ENCODE measurements at regions not wholly inside any gene's neighbourhood (a gene's known extent, or its start where the extent isn't known, plus 50 kb on each side); places are given as distances from the start of the nearest gene placed in this dataset.

DNA sequence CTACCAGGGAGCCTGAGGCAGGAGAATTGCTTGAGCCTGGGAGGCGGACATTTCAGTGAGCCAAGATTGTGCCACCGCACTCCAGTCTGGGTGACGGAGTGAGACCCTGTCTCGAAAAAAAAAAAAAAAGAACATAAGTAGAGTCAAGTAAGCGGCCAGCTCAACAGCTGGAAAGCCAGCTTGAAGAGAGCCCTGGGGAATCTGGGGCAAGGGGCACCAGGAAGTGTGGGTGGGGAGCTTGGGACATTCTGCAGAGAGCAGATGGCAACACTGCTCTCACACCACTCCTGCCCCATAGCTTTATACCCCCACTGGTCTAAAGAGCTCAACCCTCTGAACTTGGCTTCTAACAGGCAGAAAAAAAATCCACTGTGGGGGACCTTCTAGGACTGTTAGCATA is 505.6 kb downstream of the BUD13 start:
- TF ChIP-seq, protein P1, sequence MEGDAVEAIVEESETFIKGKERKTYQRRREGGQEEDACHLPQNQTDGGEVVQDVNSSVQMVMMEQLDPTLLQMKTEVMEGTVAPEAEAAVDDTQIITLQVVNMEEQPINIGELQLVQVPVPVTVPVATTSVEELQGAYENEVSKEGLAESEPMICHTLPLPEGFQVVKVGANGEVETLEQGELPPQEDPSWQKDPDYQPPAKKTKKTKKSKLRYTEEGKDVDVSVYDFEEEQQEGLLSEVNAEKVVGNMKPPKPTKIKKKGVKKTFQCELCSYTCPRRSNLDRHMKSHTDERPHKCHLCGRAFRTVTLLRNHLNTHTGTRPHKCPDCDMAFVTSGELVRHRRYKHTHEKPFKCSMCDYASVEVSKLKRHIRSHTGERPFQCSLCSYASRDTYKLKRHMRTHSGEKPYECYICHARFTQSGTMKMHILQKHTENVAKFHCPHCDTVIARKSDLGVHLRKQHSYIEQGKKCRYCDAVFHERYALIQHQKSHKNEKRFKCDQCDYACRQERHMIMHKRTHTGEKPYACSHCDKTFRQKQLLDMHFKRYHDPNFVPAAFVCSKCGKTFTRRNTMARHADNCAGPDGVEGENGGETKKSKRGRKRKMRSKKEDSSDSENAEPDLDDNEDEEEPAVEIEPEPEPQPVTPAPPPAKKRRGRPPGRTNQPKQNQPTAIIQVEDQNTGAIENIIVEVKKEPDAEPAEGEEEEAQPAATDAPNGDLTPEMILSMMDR (IDR thresholded peaks at IDR 0.05; ENCODE audit: poor library complexity, severe bottlenecking), result no peak
- TF ChIP-seq EZH2 (IDR thresholded peaks at IDR 0.05; ENCODE audit: borderline replicate concordance, insufficient read depth, low read length, poor library complexity, severe bottlenecking) (no peak), RAD21 (conservative IDR thresholded peaks at IDR 0.05) (no peak), EP300 (conservative IDR thresholded peaks at IDR 0.05; ENCODE audit: poor library complexity, severe bottlenecking) (no peak)
- TF ChIP-seq, protein P2, sequence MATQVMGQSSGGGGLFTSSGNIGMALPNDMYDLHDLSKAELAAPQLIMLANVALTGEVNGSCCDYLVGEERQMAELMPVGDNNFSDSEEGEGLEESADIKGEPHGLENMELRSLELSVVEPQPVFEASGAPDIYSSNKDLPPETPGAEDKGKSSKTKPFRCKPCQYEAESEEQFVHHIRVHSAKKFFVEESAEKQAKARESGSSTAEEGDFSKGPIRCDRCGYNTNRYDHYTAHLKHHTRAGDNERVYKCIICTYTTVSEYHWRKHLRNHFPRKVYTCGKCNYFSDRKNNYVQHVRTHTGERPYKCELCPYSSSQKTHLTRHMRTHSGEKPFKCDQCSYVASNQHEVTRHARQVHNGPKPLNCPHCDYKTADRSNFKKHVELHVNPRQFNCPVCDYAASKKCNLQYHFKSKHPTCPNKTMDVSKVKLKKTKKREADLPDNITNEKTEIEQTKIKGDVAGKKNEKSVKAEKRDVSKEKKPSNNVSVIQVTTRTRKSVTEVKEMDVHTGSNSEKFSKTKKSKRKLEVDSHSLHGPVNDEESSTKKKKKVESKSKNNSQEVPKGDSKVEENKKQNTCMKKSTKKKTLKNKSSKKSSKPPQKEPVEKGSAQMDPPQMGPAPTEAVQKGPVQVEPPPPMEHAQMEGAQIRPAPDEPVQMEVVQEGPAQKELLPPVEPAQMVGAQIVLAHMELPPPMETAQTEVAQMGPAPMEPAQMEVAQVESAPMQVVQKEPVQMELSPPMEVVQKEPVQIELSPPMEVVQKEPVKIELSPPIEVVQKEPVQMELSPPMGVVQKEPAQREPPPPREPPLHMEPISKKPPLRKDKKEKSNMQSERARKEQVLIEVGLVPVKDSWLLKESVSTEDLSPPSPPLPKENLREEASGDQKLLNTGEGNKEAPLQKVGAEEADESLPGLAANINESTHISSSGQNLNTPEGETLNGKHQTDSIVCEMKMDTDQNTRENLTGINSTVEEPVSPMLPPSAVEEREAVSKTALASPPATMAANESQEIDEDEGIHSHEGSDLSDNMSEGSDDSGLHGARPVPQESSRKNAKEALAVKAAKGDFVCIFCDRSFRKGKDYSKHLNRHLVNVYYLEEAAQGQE (IDR thresholded peaks at IDR 0.05; ENCODE audit: borderline replicate concordance), result no peak

Data from neural cell (in vitro differentiated cells).